Esophagus squamous epithelium (tissue), 5 donors: ENCODE measurements at regions not wholly inside any gene's neighbourhood (a gene's known extent, or its start where the extent isn't known, plus 50 kb on each side); places are given as distances from the start of the nearest gene placed in this dataset.

Source experiments
- DNase-seq: peaks from one replicate; lab custom pipeline; 2025; lab: John Stamatoyannopoulos, UW
- H3K27ac ChIP-seq, 4 donors: fragments of 200-600 bp; sonication (generic); one replicate each; pipeline ENCODE4 v1.5.1; 2016 to 2019; ENCODE audit warnings: mild to moderate bottlenecking in 1 of 4
- H3K27me3 ChIP-seq, 4 donors: fragments of 200-600 bp; sonication (generic); 1 replicate in 3 of 4; 2 replicates in 1 of 4; pipeline versions ENCODE4 v1.5.1 to v1.6.0; 2017 to 2021; ENCODE audit warnings: antibody characterized with exemption in 1 of 4
- H3K36me3 ChIP-seq, 3 donors: fragments of 200-600 bp; sonication (generic); one replicate each; pipeline ENCODE4 v1.5.1; 2016 to 2019
- H3K4me1 ChIP-seq, 3 donors: fragments of 200-600 bp; sonication (generic); one replicate each; pipeline ENCODE4 v1.5.1; 2017 to 2019
- H3K4me3 ChIP-seq, 4 donors: fragments of 200-600 bp; sonication (generic); 1 replicate in 3 of 4; 2 replicates in 1 of 4; pipeline ENCODE4 v1.5.1; 2016 to 2019; ENCODE audit warnings: mild to moderate bottlenecking in 2 of 4, moderate library complexity in 1 of 4
- H3K9me3 ChIP-seq, 3 donors: fragments of 200-600 bp; sonication (generic); one replicate each; pipeline ENCODE4 v1.5.1; 2016 to 2019
- CTCF ChIP-seq, 6 experiments: fragments of 450-650 bp in 4 of 6; fragments of 200-600 bp in 2 of 6; sonication (generic) in 2 of 6; IDR thresholded peaks; one replicate each; pipeline ENCODE4 v1.5.1; 2016 to 2019; ENCODE audit warnings: antibody characterized with exemption in 6 of 6, mild to moderate bottlenecking in 4 of 6, moderate library complexity in 4 of 6
- POLR2A ChIP-seq, 4 donors: fragments of 450-650 bp; IDR thresholded peaks; one replicate each; pipeline ENCODE4 v1.6.1; 2017; ENCODE audit warnings: antibody characterized with exemption in 4 of 4, mild to moderate bottlenecking in 4 of 4, moderate library complexity in 3 of 4
- WGBS, 2 donors: methylation state at CpG; one replicate each; pipeline ENCODE4 v1.1.5; 2018; 5-methylcytosine and 5-hydroxymethylcytosine counted together
- intact Hi-C: fragments of 100-400 bp; cut with DNase I; formaldehyde crosslinking; loops from one replicate; pipeline ENCODE4 v1.15.0; 2022
- donor health status: DM: yes; HTN: yes; CAD: no.

GRCh38 chr11:115008799-115009198 is 330.5 kb downstream of the NXPE2 start:
- intact Hi-C loops = no loop called here
- H3K27ac ChIP-seq = no peak overlapping the region
- H3K27me3 ChIP-seq = no peaks in the 10 kb centered on the region
- no peak for TF ChIP-seq POLR2A (IDR thresholded peaks at IDR 0.05)
- TF ChIP-seq CTCF (IDR thresholded peaks at IDR 0.05) = no peak
- H3K4me3 ChIP-seq = no peak overlapping the region
- H3K9me3 ChIP-seq = no peaks in the 10 kb centered on the region
- no peaks in the 10 kb centered on the region for H3K4me1 ChIP-seq
- H3K36me3 ChIP-seq = no peaks in the 10 kb centered on the region
- DNase-seq = no peak
- WGBS, 2 donors = 45 to 52% methylated on average over 6 of the region's 6 CpGs

GRCh38 chr11:115017529-115017928 is 339.2 kb downstream of the NXPE2 start:
- TF ChIP-seq CTCF (IDR thresholded peaks at IDR 0.05) = no peak
- TF ChIP-seq POLR2A (IDR thresholded peaks at IDR 0.05) = no peak
- Histone ChIP-seq H3K4me3 (no peak overlapping the region), H3K27me3 (no peaks in the 10 kb centered on the region), H3K4me1 (no peaks in the 10 kb centered on the region), H3K9me3 (no peaks in the 10 kb centered on the region), H3K36me3 (no peaks in the 10 kb centered on the region), H3K27ac (no peak overlapping the region)
- DNase-seq = no peak
- intact Hi-C loops = no loop called here

GRCh38 chr11:115030166-115030565 is 351.8 kb downstream of the NXPE2 start:
- no peak for DNase-seq
- H3K4me1 ChIP-seq = no peaks in the 10 kb centered on the region
- no peak overlapping the region for H3K27ac ChIP-seq
- no peaks in the 10 kb centered on the region for H3K9me3 ChIP-seq
- no peak overlapping the region for H3K4me3 ChIP-seq
- H3K27me3 ChIP-seq = no peaks in the 10 kb centered on the region
- H3K36me3 ChIP-seq = no peaks in the 10 kb centered on the region
- intact Hi-C loops = no loop called here
- no peak for TF ChIP-seq POLR2A (IDR thresholded peaks at IDR 0.05)
- no peak for TF ChIP-seq CTCF (IDR thresholded peaks at IDR 0.05)

GRCh38 chr11:115036406-115037180 is 358.3 kb downstream of the NXPE2 start:
- TF ChIP-seq POLR2A (IDR thresholded peaks at IDR 0.05) (no peak), CTCF (IDR thresholded peaks at IDR 0.05) (no peak)
- WGBS, 2 donors = 79 to 80% methylated on average over 7 of the region's 7 CpGs

GRCh38 chr11:115042002-115042401 is 363.7 kb downstream of the NXPE2 start:
- Histone ChIP-seq H3K36me3 (no peaks in the 10 kb centered on the region), H3K4me3 (no peak overlapping the region), H3K27me3 (no peaks in the 10 kb centered on the region), H3K27ac (no peak overlapping the region), H3K4me1 (no peaks in the 10 kb centered on the region), H3K9me3 (no peaks in the 10 kb centered on the region)
- DNase-seq = no peak
- intact Hi-C loops = no loop called here
- TF ChIP-seq POLR2A (IDR thresholded peaks at IDR 0.05) (no peak), CTCF (IDR thresholded peaks at IDR 0.05) (no peak)
- 51 to 60% methylated on average over 1 to 3 of the region's 3 CpGs for WGBS, 2 donors

More at GRCh38 chr11:115036406-115037180, 358.3 kb downstream of the NXPE2 start:
- Histone ChIP-seq H3K4me1 (no peaks in the 10 kb centered on the region), H3K27me3 (no peaks in the 10 kb centered on the region), H3K4me3 (no peak overlapping the region), H3K9me3 (no peaks in the 10 kb centered on the region), H3K36me3 (no peaks in the 10 kb centered on the region), H3K27ac (no peak overlapping the region)
- intact Hi-C loops = no loop called here
- DNase-seq = no peak
